ENCODE measurements at regions not wholly inside any gene's neighbourhood (a gene's known extent, or its start where the extent isn't known, plus 50 kb on each side); places are given as distances from the start of the nearest gene placed in this dataset.

- no peak overlapping the region for H3K27ac ChIP-seq
- H3K9me3 ChIP-seq, result peaks cover 0 to 6% (median 0%) of the 10 kb centered on the region in 4 donors
- H3K27me3 ChIP-seq, result no peaks in the 10 kb centered on the region
- 51 to 65% (median 56%) methylated on average over 2 of the region's 2 CpGs for WGBS, 5 donors
- intact Hi-C loops (cut with DNase I; ENCODE audit: low total_unique reads), result no loop called here
- H3K4me3 ChIP-seq, result no peak overlapping the region
- no peaks in the 10 kb centered on the region for H3K4me1 ChIP-seq
- no peaks in the 10 kb centered on the region for H3K36me3 ChIP-seq
- TF ChIP-seq POLR2A (IDR thresholded peaks at IDR 0.05) (no peak), CTCF (IDR thresholded peaks at IDR 0.05) (no peak), EP300 (IDR thresholded peaks at IDR 0.05) (no peak), POLR2AphosphoS5 (IDR thresholded peaks at IDR 0.05) (no peak)
- no peak for DNase-seq
These were observed 672.2 kb upstream of the CT83 start for GRCh38 chrX:117134983-117135382.

GRCh38 chrX:117120700-117121099, 657.9 kb upstream of the CT83 start:
- WGBS, 5 donors, result 69 to 100% (median 74%) methylated on average over 1 to 2 of the region's 2 CpGs
- intact Hi-C loops (cut with DNase I; ENCODE audit: low total_unique reads), result no loop called here

GRCh38 chrX:117096528-117096927, 633.8 kb upstream of the CT83 start:
- no peak for DNase-seq
- no peaks in the 10 kb centered on the region for H3K27me3 ChIP-seq
- no peak overlapping the region for H3K4me3 ChIP-seq
- H3K27ac ChIP-seq, result no peak overlapping the region
- TF ChIP-seq EP300 (IDR thresholded peaks at IDR 0.05) (no peak), POLR2A (IDR thresholded peaks at IDR 0.05) (no peak), CTCF (IDR thresholded peaks at IDR 0.05) (no peak), POLR2AphosphoS5 (IDR thresholded peaks at IDR 0.05) (no peak)
- no peaks in the 10 kb centered on the region for H3K9me3 ChIP-seq
- H3K4me1 ChIP-seq, result no peaks in the 10 kb centered on the region
- intact Hi-C loops (cut with DNase I; ENCODE audit: low total_unique reads), result no loop called here
- no peaks in the 10 kb centered on the region for H3K36me3 ChIP-seq

More at GRCh38 chrX:117120700-117121099, 657.9 kb upstream of the CT83 start:
- Histone ChIP-seq H3K27me3 (no peaks in the 10 kb centered on the region), H3K27ac (no peak overlapping the region), H3K4me3 (no peak overlapping the region), H3K9me3 (peaks cover 0 to 3% (median 0%) of the 10 kb centered on the region in 4 donors), H3K36me3 (no peaks in the 10 kb centered on the region), H3K4me1 (no peaks in the 10 kb centered on the region)
- no peak for DNase-seq
- no peak for TF ChIP-seq POLR2AphosphoS5 (IDR thresholded peaks at IDR 0.05)
- TF ChIP-seq EP300 (IDR thresholded peaks at IDR 0.05), result no peak
- no peak for TF ChIP-seq POLR2A (IDR thresholded peaks at IDR 0.05)
- no peak for TF ChIP-seq CTCF (IDR thresholded peaks at IDR 0.05)

- Histone ChIP-seq H3K27ac (no peak overlapping the region), H3K27me3 (no peaks in the 10 kb centered on the region), H3K9me3 (no peaks in the 10 kb centered on the region), H3K4me3 (no peak overlapping the region), H3K4me1 (no peaks in the 10 kb centered on the region), H3K36me3 (no peaks in the 10 kb centered on the region)
- WGBS, 5 donors, result 92 to 97% (median 94%) methylated on average over 2 of the region's 2 CpGs
- intact Hi-C loops (cut with DNase I; ENCODE audit: low total_unique reads), result no loop called here
- no peak for DNase-seq
- no peak for TF ChIP-seq POLR2A (IDR thresholded peaks at IDR 0.05)
These were observed 632.6 kb upstream of the CT83 start for GRCh38 chrX:117095393-117095792.

- H3K4me1 ChIP-seq, result no peaks in the 10 kb centered on the region
- H3K9me3 ChIP-seq, result no peaks in the 10 kb centered on the region
- no peaks in the 10 kb centered on the region for H3K27me3 ChIP-seq
- WGBS, 5 donors, result 60 to 79% (median 71%) methylated on average over 1 of the region's 1 CpG
- no peaks in the 10 kb centered on the region for H3K36me3 ChIP-seq
- no peak for TF ChIP-seq CTCF (IDR thresholded peaks at IDR 0.05)
- no peak for TF ChIP-seq EP300 (IDR thresholded peaks at IDR 0.05)
- TF ChIP-seq POLR2AphosphoS5 (IDR thresholded peaks at IDR 0.05), result no peak
- intact Hi-C loops (cut with DNase I; ENCODE audit: low total_unique reads), result no loop called here
- no peak for DNase-seq
- no peak overlapping the region for H3K4me3 ChIP-seq
- no peak overlapping the region for H3K27ac ChIP-seq
These were observed 631.4 kb upstream of the CT83 start for GRCh38 chrX:117094149-117094548.

All from stomach (tissue), 8 donors.